ENCODE measurements at regions not wholly inside any gene's neighbourhood (a gene's known extent, or its start where the extent isn't known, plus 50 kb on each side); places are given as distances from the start of the nearest gene placed in this dataset.
"Not testable (repeated sequence)": the region's sequence is repeated elsewhere in the genome, so short reads cannot be mapped to it uniquely, and the experiment has no call there.

- no peaks in the 10 kb centered on the region for H3K36me3 ChIP-seq
- no peaks in the 10 kb centered on the region for H3K9me3 ChIP-seq
- TF ChIP-seq, protein P1, sequence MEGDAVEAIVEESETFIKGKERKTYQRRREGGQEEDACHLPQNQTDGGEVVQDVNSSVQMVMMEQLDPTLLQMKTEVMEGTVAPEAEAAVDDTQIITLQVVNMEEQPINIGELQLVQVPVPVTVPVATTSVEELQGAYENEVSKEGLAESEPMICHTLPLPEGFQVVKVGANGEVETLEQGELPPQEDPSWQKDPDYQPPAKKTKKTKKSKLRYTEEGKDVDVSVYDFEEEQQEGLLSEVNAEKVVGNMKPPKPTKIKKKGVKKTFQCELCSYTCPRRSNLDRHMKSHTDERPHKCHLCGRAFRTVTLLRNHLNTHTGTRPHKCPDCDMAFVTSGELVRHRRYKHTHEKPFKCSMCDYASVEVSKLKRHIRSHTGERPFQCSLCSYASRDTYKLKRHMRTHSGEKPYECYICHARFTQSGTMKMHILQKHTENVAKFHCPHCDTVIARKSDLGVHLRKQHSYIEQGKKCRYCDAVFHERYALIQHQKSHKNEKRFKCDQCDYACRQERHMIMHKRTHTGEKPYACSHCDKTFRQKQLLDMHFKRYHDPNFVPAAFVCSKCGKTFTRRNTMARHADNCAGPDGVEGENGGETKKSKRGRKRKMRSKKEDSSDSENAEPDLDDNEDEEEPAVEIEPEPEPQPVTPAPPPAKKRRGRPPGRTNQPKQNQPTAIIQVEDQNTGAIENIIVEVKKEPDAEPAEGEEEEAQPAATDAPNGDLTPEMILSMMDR (IDR thresholded peaks at IDR 0.05; ENCODE audit: low read depth, low read length): no peak
- no peaks in the 10 kb centered on the region for H3K27me3 ChIP-seq
- no peak overlapping the region for H3K4me3 ChIP-seq (ENCODE audit: low read depth, low read length)
- no peaks in the 10 kb centered on the region for H3K4me1 ChIP-seq
- no peak for DNase-seq
These were observed 176.5 kb upstream of the CTAGE1 start for GRCh38 chr18:22594155-22594690.

DNA sequence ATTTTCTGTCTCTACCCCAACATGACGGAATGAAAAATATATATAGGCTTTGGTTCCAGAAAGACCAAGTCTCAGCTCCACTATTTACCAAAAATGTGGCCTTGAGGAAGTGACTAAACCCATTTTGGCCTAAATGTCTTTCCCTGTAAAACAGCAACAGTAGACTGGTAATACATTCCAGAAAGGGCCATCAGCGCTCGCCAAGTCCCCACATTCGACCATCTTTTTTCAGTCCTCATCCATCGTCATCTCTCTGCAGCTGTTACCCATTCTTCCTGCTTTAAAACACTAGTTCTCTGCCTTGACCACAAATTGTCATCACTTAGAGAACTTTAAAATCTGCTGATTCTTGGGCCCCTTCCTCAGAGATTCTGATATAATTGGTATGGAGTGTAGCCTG is 183.8 kb upstream of the CTAGE1 start:
- H3K27me3 ChIP-seq: no peaks in the 10 kb centered on the region
- no peak for DNase-seq
- TF ChIP-seq, protein P1 (IDR thresholded peaks at IDR 0.05; ENCODE audit: low read depth, low read length): no peak

DNA sequence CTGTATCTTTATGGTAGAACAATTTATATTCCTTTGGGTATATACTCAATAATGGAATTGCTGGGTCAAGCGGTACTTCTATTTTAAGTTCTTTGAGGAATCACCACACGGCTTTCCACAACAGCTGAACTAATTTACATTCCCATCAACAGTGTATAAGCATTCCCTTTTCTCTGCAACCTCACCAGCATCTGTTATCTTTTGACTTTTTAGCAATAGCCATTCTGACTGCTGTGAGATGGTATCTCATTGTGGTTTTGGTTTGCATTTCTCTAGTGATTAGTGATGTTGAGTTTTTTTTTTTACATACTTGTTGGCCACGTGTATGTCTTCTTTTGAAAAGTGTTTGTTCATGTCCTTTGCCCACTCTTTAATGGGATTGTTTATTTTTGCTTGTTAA is 184.7 kb upstream of the CTAGE1 start:
- DNase-seq; H3K4me3 ChIP-seq (ENCODE audit: low read depth, low read length); H3K27me3 ChIP-seq; H3K9me3 ChIP-seq; H3K36me3 ChIP-seq; H3K4me1 ChIP-seq: not testable (repeated sequence)

More for the DNA sequence above, 183.8 kb upstream of the CTAGE1 start:
- Histone ChIP-seq H3K9me3 (no peaks in the 10 kb centered on the region), H3K4me1 (peaks cover 2% of the 10 kb centered on the region; the same call in 1 of the 2 replicates), H3K4me3 (ENCODE audit: low read depth, low read length) (no peak overlapping the region), H3K36me3 (no peaks in the 10 kb centered on the region)

DNA sequence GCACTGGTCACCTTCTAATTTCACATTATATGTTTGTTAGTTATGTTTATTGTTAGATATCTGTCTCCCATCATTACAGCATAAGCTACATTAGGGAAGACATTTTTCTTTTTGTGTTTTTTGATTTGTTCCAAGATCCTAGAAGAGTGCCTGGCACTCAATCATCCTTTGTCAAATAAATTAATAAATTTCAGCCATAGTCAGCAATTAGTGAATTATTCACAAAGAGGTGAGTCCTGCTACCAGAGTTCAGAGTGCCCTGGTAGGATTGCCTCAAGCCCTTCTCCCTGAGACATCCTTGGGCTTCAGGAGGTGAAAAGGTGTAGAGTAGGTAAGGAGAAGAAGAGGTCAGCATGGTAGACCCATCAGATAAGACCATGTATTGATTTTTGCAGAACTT is 186.2 kb upstream of the CTAGE1 start:
- DNase-seq: no peak
- Histone ChIP-seq H3K4me1 (peaks cover 2% of the 10 kb centered on the region; the same call in 1 of the 2 replicates), H3K9me3 (no peaks in the 10 kb centered on the region), H3K4me3 (ENCODE audit: low read depth, low read length) (no peak overlapping the region), H3K36me3 (no peaks in the 10 kb centered on the region), H3K27me3 (no peaks in the 10 kb centered on the region)
- TF ChIP-seq, protein P1 (IDR thresholded peaks at IDR 0.05; ENCODE audit: low read depth, low read length): no peak

- H3K36me3 ChIP-seq: no peaks in the 10 kb centered on the region
- no peaks in the 10 kb centered on the region for H3K27me3 ChIP-seq
- TF ChIP-seq, protein P1 (IDR thresholded peaks at IDR 0.05; ENCODE audit: low read depth, low read length): no peak
- H3K9me3 ChIP-seq: no peaks in the 10 kb centered on the region
- H3K4me1 ChIP-seq: peaks cover 2% of the 10 kb centered on the region; the same call in 1 of the 2 replicates
- no peak for DNase-seq
- no peak overlapping the region for H3K4me3 ChIP-seq (ENCODE audit: low read depth, low read length)
These were observed 186.8 kb upstream of the CTAGE1 start for GRCh38 chr18:22604390-22604985.

- Histone ChIP-seq H3K27me3 (no peaks in the 10 kb centered on the region), H3K4me1 (peaks cover 2% of the 10 kb centered on the region; the same call in 1 of the 2 replicates), H3K36me3 (no peaks in the 10 kb centered on the region), H3K9me3 (no peaks in the 10 kb centered on the region), H3K4me3 (ENCODE audit: low read depth, low read length) (no peak overlapping the region)
- no peak for DNase-seq
- TF ChIP-seq, protein P1 (IDR thresholded peaks at IDR 0.05; ENCODE audit: low read depth, low read length): no peak
These were observed 187.3 kb upstream of the CTAGE1 start for GRCh38 chr18:22604986-22605421.

All from BE2C (cell line).